ENCODE measurements at regions not wholly inside any gene's neighbourhood (a gene's known extent, or its start where the extent isn't known, plus 50 kb on each side); places are given as distances from the start of the nearest gene placed in this dataset.

DNA sequence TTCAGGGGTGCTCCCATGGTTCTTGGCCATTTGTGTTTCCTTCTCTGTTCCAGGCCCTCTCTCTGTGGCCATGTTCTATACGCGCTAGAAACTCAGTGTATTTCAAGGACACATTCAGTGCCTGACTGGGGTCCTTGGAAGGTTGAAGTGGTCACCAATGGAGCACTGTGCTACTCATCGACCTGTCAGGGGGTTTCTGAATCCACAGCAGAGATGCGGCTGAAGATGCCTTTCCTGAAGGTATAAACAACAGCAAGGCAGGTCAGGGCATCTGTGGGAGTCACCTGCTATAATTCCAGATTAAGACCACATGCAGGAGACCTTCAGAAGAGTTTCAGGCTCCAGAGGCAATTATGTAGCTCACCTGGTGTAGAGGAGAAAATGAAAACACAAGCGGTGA lies 86.8 kb upstream of the MGMT start:
- POLR2A ChIA-PET, result no interaction called here
- H3K27me3 ChIP-seq (ENCODE audit: control insufficient read depth in 2 of 2, insufficient read depth in 2 of 2, low read length in 2 of 2), result no peaks in the 10 kb centered on the region

DNA sequence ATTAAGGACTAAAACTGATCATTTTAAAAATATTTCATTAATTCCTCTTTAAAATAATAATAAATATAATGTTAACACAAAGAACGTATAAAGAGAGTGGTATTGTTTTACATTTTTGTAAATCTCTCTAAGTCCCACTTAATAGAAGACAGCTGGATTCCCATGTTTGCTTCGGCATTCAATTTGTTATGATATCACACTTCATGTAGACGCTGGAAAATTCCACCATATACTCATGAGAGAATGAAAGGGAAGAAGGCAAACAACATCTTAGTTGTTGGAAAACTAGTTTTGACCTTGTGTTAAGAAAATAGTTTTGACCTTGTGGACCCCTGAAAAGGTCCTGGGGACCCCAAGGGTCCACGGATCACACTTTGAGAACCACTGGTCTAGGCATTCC lies 85.3 kb upstream of the MGMT start:
- FAIRE-seq (no peak), DNase-seq (ENCODE audit: low read depth, low spot score) (no peak)
- Histone ChIP-seq H3K9me3 (replicated peaks; ENCODE audit: control insufficient read depth, insufficient read depth, low read length) (peaks cover 1% of the 10 kb centered on the region), H2AFZ (ENCODE audit: low read depth, low read length) (no peak overlapping the region), H3K27me3 (ENCODE audit: control insufficient read depth in 2 of 2, insufficient read depth in 2 of 2, low read length in 2 of 2) (no peaks in the 10 kb centered on the region), H3K79me2 (ENCODE audit: control insufficient read depth, insufficient read depth, low read length) (no peaks in the 10 kb centered on the region), H3K9me1 (replicated peaks; ENCODE audit: control insufficient read depth, extremely low read depth, insufficient read depth, low read length) (no peaks in the 10 kb centered on the region), H4K20me1 (replicated peaks; ENCODE audit: control insufficient read depth, extremely low read depth, insufficient read depth, low read length) (no peaks in the 10 kb centered on the region), H3K4me3 (replicated peaks in 1 of 3; ENCODE audit: insufficient read depth in 1 of 3, low read depth in 1 of 3, low read length in 3 of 3) (no peak overlapping the region), H3K4me1 (ENCODE audit: control insufficient read depth, extremely low read depth, insufficient read depth, low read length) (no peaks in the 10 kb centered on the region), H3K36me3 (ENCODE audit: control insufficient read depth in 2 of 2, extremely low read depth in 1 of 2, insufficient read depth in 2 of 2, low read length in 2 of 2) (no peaks in the 10 kb centered on the region), H3K27ac (ENCODE audit: insufficient read depth, low read depth, low read length) (no peak overlapping the region), H3K9ac (replicated peaks; ENCODE audit: extremely low read depth, insufficient read depth, low read length) (no peak overlapping the region), H3K4me2 (ENCODE audit: insufficient read depth, low read length) (no peak overlapping the region)
- ChIA-PET POLR2A (no interaction called here), CTCF (no interaction called here)
- TF ChIP-seq CTCF (IDR thresholded peaks at IDR 0.05; ENCODE audit: extremely low read depth in 1 of 2, insufficient read depth in 1 of 2, low read depth in 1 of 2, low read length in 2 of 2) (no peak), GATA2 (IDR thresholded peaks at IDR 0.05; ENCODE audit: insufficient read depth, insufficient read length, low read depth, low read length) (no peak), MYC (IDR thresholded peaks at IDR 0.05; ENCODE audit: low read depth, low read length) (no peak), MAX (IDR thresholded peaks at IDR 0.05; ENCODE audit: insufficient read depth, insufficient read length) (no peak), POLR2AphosphoS5 (IDR thresholded peaks at IDR 0.05; ENCODE audit: insufficient read depth, low read depth, low read length) (no peak), POLR2A (IDR thresholded peaks at IDR 0.05; ENCODE audit: low read depth, low read length) (no peak), JUN (IDR thresholded peaks at IDR 0.05; ENCODE audit: borderline replicate concordance, insufficient read depth, insufficient read length, low read depth) (no peak), FOS (IDR thresholded peaks at IDR 0.05; ENCODE audit: borderline replicate concordance, insufficient read depth, low read length) (no peak), EZH2 (IDR thresholded peaks at IDR 0.05; ENCODE audit: borderline replicate concordance, low read depth, low read length, severe bottlenecking) (no peak)
- intact Hi-C loops (cut with micrococcal nuclease), result no loop called here
- no TSS peak for BruUV-seq (replicated peaks)
- dilution Hi-C loops (cut with MboI; ENCODE audit: extremely low pct_ligation_motif_present, low sequenced_read_pairs), result no loop called here

More for the DNA sequence above, 86.8 kb upstream of the MGMT start:
- Histone ChIP-seq H3K9ac (replicated peaks; ENCODE audit: extremely low read depth, insufficient read depth, low read length) (no peak overlapping the region), H4K20me1 (replicated peaks; ENCODE audit: control insufficient read depth, extremely low read depth, insufficient read depth, low read length) (no peaks in the 10 kb centered on the region), H3K79me2 (ENCODE audit: control insufficient read depth, insufficient read depth, low read length) (no peaks in the 10 kb centered on the region), H3K4me2 (ENCODE audit: insufficient read depth, low read length) (no peak overlapping the region), H3K9me1 (replicated peaks; ENCODE audit: control insufficient read depth, extremely low read depth, insufficient read depth, low read length) (no peaks in the 10 kb centered on the region), H3K4me1 (ENCODE audit: control insufficient read depth, extremely low read depth, insufficient read depth, low read length) (no peaks in the 10 kb centered on the region), H3K4me3 (replicated peaks in 1 of 3; ENCODE audit: insufficient read depth in 1 of 3, low read depth in 1 of 3, low read length in 3 of 3) (no peak overlapping the region), H3K9me3 (replicated peaks; ENCODE audit: control insufficient read depth, insufficient read depth, low read length) (peaks cover 1% of the 10 kb centered on the region), H3K36me3 (ENCODE audit: control insufficient read depth in 2 of 2, extremely low read depth in 1 of 2, insufficient read depth in 2 of 2, low read length in 2 of 2) (no peaks in the 10 kb centered on the region), H2AFZ (ENCODE audit: low read depth, low read length) (no peak overlapping the region), H3K27ac (ENCODE audit: insufficient read depth, low read depth, low read length) (no peak overlapping the region)
- no peak for TF ChIP-seq POLR2A (IDR thresholded peaks at IDR 0.05; ENCODE audit: low read depth, low read length)
- no peak for TF ChIP-seq POLR2AphosphoS5 (IDR thresholded peaks at IDR 0.05; ENCODE audit: insufficient read depth, low read depth, low read length)
- no peak for TF ChIP-seq FOS (IDR thresholded peaks at IDR 0.05; ENCODE audit: borderline replicate concordance, insufficient read depth, low read length)
- TF ChIP-seq MAX (IDR thresholded peaks at IDR 0.05; ENCODE audit: insufficient read depth, insufficient read length), result no peak
- TF ChIP-seq GATA2 (IDR thresholded peaks at IDR 0.05; ENCODE audit: insufficient read depth, insufficient read length, low read depth, low read length), result no peak
- DNase-seq (ENCODE audit: low read depth, low spot score) (no peak), FAIRE-seq (no peak)
- BruUV-seq (replicated peaks), result no TSS peak
- CTCF ChIA-PET, result no interaction called here
- intact Hi-C loops (cut with micrococcal nuclease), result no loop called here
- dilution Hi-C loops (cut with MboI; ENCODE audit: extremely low pct_ligation_motif_present, low sequenced_read_pairs), result no loop called here
